ENCODE measurements at regions not wholly inside any gene's neighbourhood (a gene's known extent, or its start where the extent isn't known, plus 50 kb on each side); places are given as distances from the start of the nearest gene placed in this dataset.

GRCh38 chr6:4324746-4325145 lies 189.4 kb upstream of the ECI2 start:
- DNase-seq (ENCODE audit: low read depth, low spot score) (no peak), FAIRE-seq (no peak)
- no peak overlapping the region for H3K9ac ChIP-seq (replicated peaks; ENCODE audit: extremely low read depth, insufficient read depth, low read length)
- no peak overlapping the region for H3K4me3 ChIP-seq (replicated peaks in 1 of 3; ENCODE audit: insufficient read depth in 1 of 3, low read depth in 1 of 3, low read length in 3 of 3)
- no peaks in the 10 kb centered on the region for H4K20me1 ChIP-seq (replicated peaks; ENCODE audit: control insufficient read depth, extremely low read depth, insufficient read depth, low read length)
- dilution Hi-C loops (cut with MboI; ENCODE audit: extremely low pct_ligation_motif_present, low sequenced_read_pairs) (no loop called here), intact Hi-C loops (cut with micrococcal nuclease) (no loop called here)
- no peaks in the 10 kb centered on the region for H3K27me3 ChIP-seq (ENCODE audit: control insufficient read depth in 2 of 2, insufficient read depth in 2 of 2, low read length in 2 of 2)
- no peaks in the 10 kb centered on the region for H3K9me3 ChIP-seq (replicated peaks; ENCODE audit: control insufficient read depth, insufficient read depth, low read length)
- BruUV-seq (replicated peaks): no TSS peak
- H3K36me3 ChIP-seq (ENCODE audit: control insufficient read depth in 2 of 2, extremely low read depth in 1 of 2, insufficient read depth in 2 of 2, low read length in 2 of 2): no peaks in the 10 kb centered on the region
- no peak overlapping the region for H2AFZ ChIP-seq (ENCODE audit: low read depth, low read length)
- no peak overlapping the region for H3K4me2 ChIP-seq (ENCODE audit: insufficient read depth, low read length)
- no peak for TF ChIP-seq JUN (IDR thresholded peaks at IDR 0.05; ENCODE audit: borderline replicate concordance, insufficient read depth, insufficient read length, low read depth)
- TF ChIP-seq MYC (IDR thresholded peaks at IDR 0.05; ENCODE audit: low read depth, low read length): no peak
- no peak for TF ChIP-seq EZH2 (IDR thresholded peaks at IDR 0.05; ENCODE audit: borderline replicate concordance, low read depth, low read length, severe bottlenecking)
- TF ChIP-seq MAX (IDR thresholded peaks at IDR 0.05; ENCODE audit: insufficient read depth, insufficient read length): no peak
- no peaks in the 10 kb centered on the region for H3K9me1 ChIP-seq (replicated peaks; ENCODE audit: control insufficient read depth, extremely low read depth, insufficient read depth, low read length)
- ChIA-PET CTCF (no interaction called here), POLR2A (no interaction called here)
- peaks cover 15% of the 10 kb centered on the region for H3K4me1 ChIP-seq (ENCODE audit: control insufficient read depth, extremely low read depth, insufficient read depth, low read length)
- no peaks in the 10 kb centered on the region for H3K79me2 ChIP-seq (ENCODE audit: control insufficient read depth, insufficient read depth, low read length)
- H3K27ac ChIP-seq (ENCODE audit: insufficient read depth, low read depth, low read length): no peak overlapping the region

- ChIA-PET POLR2A (no interaction called here), CTCF (no interaction called here)
- no peaks in the 10 kb centered on the region for H3K36me3 ChIP-seq (ENCODE audit: control insufficient read depth in 2 of 2, extremely low read depth in 1 of 2, insufficient read depth in 2 of 2, low read length in 2 of 2)
- no peak overlapping the region for H3K27ac ChIP-seq (ENCODE audit: insufficient read depth, low read depth, low read length)
- H3K79me2 ChIP-seq (ENCODE audit: control insufficient read depth, insufficient read depth, low read length): no peaks in the 10 kb centered on the region
- H3K9me3 ChIP-seq (replicated peaks; ENCODE audit: control insufficient read depth, insufficient read depth, low read length): no peaks in the 10 kb centered on the region
- intact Hi-C loops (cut with micrococcal nuclease) (no loop called here), dilution Hi-C loops (cut with MboI; ENCODE audit: extremely low pct_ligation_motif_present, low sequenced_read_pairs) (no loop called here)
- H3K4me2 ChIP-seq (ENCODE audit: insufficient read depth, low read length): no peak overlapping the region
- H3K9ac ChIP-seq (replicated peaks; ENCODE audit: extremely low read depth, insufficient read depth, low read length): no peak overlapping the region
- peaks cover 17% of the 10 kb centered on the region for H3K4me1 ChIP-seq (ENCODE audit: control insufficient read depth, extremely low read depth, insufficient read depth, low read length)
- no peak overlapping the region for H2AFZ ChIP-seq (ENCODE audit: low read depth, low read length)
- BruUV-seq (replicated peaks): no TSS peak
- H4K20me1 ChIP-seq (replicated peaks; ENCODE audit: control insufficient read depth, extremely low read depth, insufficient read depth, low read length): no peaks in the 10 kb centered on the region
- TF ChIP-seq MYC (IDR thresholded peaks at IDR 0.05; ENCODE audit: low read depth, low read length) (no peak), FOS (IDR thresholded peaks at IDR 0.05; ENCODE audit: borderline replicate concordance, insufficient read depth, low read length) (no peak), POLR2AphosphoS5 (IDR thresholded peaks at IDR 0.05; ENCODE audit: insufficient read depth, low read depth, low read length) (no peak), MAX (IDR thresholded peaks at IDR 0.05; ENCODE audit: insufficient read depth, insufficient read length) (no peak), GATA2 (IDR thresholded peaks at IDR 0.05; ENCODE audit: insufficient read depth, insufficient read length, low read depth, low read length) (no peak), CTCF (IDR thresholded peaks at IDR 0.05; ENCODE audit: extremely low read depth in 1 of 2, insufficient read depth in 1 of 2, low read depth in 1 of 2, low read length in 2 of 2) (no peak), EZH2 (IDR thresholded peaks at IDR 0.05; ENCODE audit: borderline replicate concordance, low read depth, low read length, severe bottlenecking) (no peak), JUN (IDR thresholded peaks at IDR 0.05; ENCODE audit: borderline replicate concordance, insufficient read depth, insufficient read length, low read depth) (no peak), POLR2A (IDR thresholded peaks at IDR 0.05; ENCODE audit: low read depth, low read length) (no peak)
- no peaks in the 10 kb centered on the region for H3K27me3 ChIP-seq (ENCODE audit: control insufficient read depth in 2 of 2, insufficient read depth in 2 of 2, low read length in 2 of 2)
- FAIRE-seq (no peak), DNase-seq (ENCODE audit: low read depth, low spot score) (no peak)
- H3K4me3 ChIP-seq (replicated peaks in 1 of 3; ENCODE audit: insufficient read depth in 1 of 3, low read depth in 1 of 3, low read length in 3 of 3): no peak overlapping the region
- H3K9me1 ChIP-seq (replicated peaks; ENCODE audit: control insufficient read depth, extremely low read depth, insufficient read depth, low read length): no peaks in the 10 kb centered on the region
Measured at GRCh38 chr6:4323322-4323721, 187.9 kb upstream of the ECI2 start.
